ENCODE measurements at regions not wholly inside any gene's neighbourhood (a gene's known extent, or its start where the extent isn't known, plus 50 kb on each side); places are given as distances from the start of the nearest gene placed in this dataset.

DNA sequence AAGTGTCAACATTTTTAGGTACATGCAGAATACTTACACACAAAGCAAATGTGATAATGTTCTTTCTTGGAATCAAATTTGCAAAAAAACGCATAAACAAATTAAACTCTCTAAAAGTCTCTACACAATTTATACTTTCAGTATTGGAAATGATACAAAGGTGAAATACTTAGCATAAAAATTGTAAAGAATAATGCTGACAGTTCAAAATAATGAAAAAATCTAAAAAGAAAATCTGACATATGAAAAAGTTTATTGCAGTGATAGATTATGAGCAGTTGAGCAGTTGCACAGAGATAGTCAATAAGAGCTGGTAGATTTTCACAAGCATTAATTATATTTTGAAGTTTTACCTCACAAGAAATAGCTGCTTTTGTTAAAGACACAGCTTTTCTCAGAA, 1176.4 kb upstream of the EYS start:
- no peaks in the 10 kb centered on the region for H3K36me3 ChIP-seq (replicated peaks in 1 of 2; ENCODE audit: control insufficient read depth in 2 of 2, insufficient read depth in 2 of 2, low read length in 2 of 2)
- no peak overlapping the region for H2BK120ac ChIP-seq (ENCODE audit: low read depth, low read length)
- H3K9me3 ChIP-seq (replicated peaks in 1 of 2; ENCODE audit: control insufficient read depth in 2 of 2, insufficient read depth in 1 of 2, low read depth in 1 of 2, low read length in 2 of 2), result peaks cover 6 to 13% of the 10 kb centered on the region in 2 donors
- H3K18ac ChIP-seq (ENCODE audit: low read length), result no peak overlapping the region
- H3K4me2 ChIP-seq (ENCODE audit: insufficient read depth, low read length, poor library complexity, severe bottlenecking), result no peak overlapping the region
- no peak for DNase-seq (ENCODE audit: low spot score)
- no peaks in the 10 kb centered on the region for H3K27me3 ChIP-seq (ENCODE audit: control insufficient read depth in 3 of 3, insufficient read depth in 3 of 3, low read depth in 1 of 3, low read length in 3 of 3)
- H3K27ac ChIP-seq (replicated peaks; ENCODE audit: low read length), result no peak overlapping the region
- H2BK5ac ChIP-seq (ENCODE audit: low read length), result no peak overlapping the region
- no peak overlapping the region for H2BK15ac ChIP-seq (ENCODE audit: low read length)
- H4K8ac ChIP-seq (ENCODE audit: low read depth, low read length), result no peak overlapping the region
- no peak overlapping the region for H2AFZ ChIP-seq (ENCODE audit: low read length)
- H2AK5ac ChIP-seq (ENCODE audit: low read depth, low read length), result no peak overlapping the region
- no CpG with 5 or more reads among the region's 1 CpG for WGBS, 2 donors (ENCODE audit: extremely low coverage in 2 of 2, insufficient read length in 2 of 2, insufficient replicate concordance in 1 of 2)
- H3K79me1 ChIP-seq (ENCODE audit: low read depth, low read length), result no peaks in the 10 kb centered on the region
- no peak overlapping the region for H3K14ac ChIP-seq (ENCODE audit: low read length)
- H4K91ac ChIP-seq (ENCODE audit: low read depth, low read length, poor library complexity), result no peak overlapping the region
- no peak overlapping the region for H3K4me3 ChIP-seq (ENCODE audit: low read length in 2 of 2)
- no peak overlapping the region for H2BK12ac ChIP-seq (ENCODE audit: low read length)
- no peak overlapping the region for H3K9ac ChIP-seq (ENCODE audit: low read depth, low read length, poor library complexity)
- no peak overlapping the region for H3K4ac ChIP-seq (ENCODE audit: low read length)
- H3K4me1 ChIP-seq (ENCODE audit: control insufficient read depth in 2 of 2, insufficient read depth in 1 of 2, low read depth in 1 of 2, low read length in 2 of 2), result no peaks in the 10 kb centered on the region
- no peak overlapping the region for H3K23ac ChIP-seq (ENCODE audit: low read depth, low read length, poor library complexity)

DNA sequence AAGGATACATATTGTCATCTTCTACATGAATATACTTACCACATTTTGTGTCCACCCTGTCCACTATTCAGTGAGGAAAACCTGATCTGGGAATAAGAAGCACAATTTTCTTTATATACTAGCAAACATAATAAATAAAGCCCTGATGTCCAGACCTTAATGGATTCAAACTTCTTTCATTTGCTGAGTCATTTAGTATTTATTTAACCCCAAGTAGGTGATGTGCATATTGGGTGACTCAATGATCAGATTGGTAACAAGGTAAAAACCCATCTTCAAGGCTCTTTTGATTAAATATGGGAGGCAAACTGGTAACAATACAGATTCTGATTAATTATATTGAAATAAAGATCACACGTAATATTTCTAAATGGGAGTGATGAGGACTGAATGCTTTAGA, 1159.8 kb upstream of the EYS start:
- H2BK15ac ChIP-seq (ENCODE audit: low read length), result no peak overlapping the region
- H3K4me2 ChIP-seq (ENCODE audit: insufficient read depth, low read length, poor library complexity, severe bottlenecking), result no peak overlapping the region
- no peak overlapping the region for H3K14ac ChIP-seq (ENCODE audit: low read length)
- H3K27ac ChIP-seq (replicated peaks; ENCODE audit: low read length), result no peak overlapping the region
- no peak overlapping the region for H3K18ac ChIP-seq (ENCODE audit: low read length)
- WGBS, 2 donors (ENCODE audit: extremely low coverage in 2 of 2, insufficient read length in 2 of 2, insufficient replicate concordance in 1 of 2), result no CpG with 5 or more reads among the region's 1 CpG
- no peaks in the 10 kb centered on the region for H3K4me1 ChIP-seq (ENCODE audit: control insufficient read depth in 2 of 2, insufficient read depth in 1 of 2, low read depth in 1 of 2, low read length in 2 of 2)
- H2BK120ac ChIP-seq (ENCODE audit: low read depth, low read length), result no peak overlapping the region
- H3K79me1 ChIP-seq (ENCODE audit: low read depth, low read length), result no peaks in the 10 kb centered on the region
- no peak overlapping the region for H3K4me3 ChIP-seq (ENCODE audit: low read length in 2 of 2)
- H4K91ac ChIP-seq (ENCODE audit: low read depth, low read length, poor library complexity), result no peak overlapping the region
- H3K23ac ChIP-seq (ENCODE audit: low read depth, low read length, poor library complexity), result no peak overlapping the region
- H2BK5ac ChIP-seq (ENCODE audit: low read length), result no peak overlapping the region
- H3K9ac ChIP-seq (ENCODE audit: low read depth, low read length, poor library complexity), result no peak overlapping the region
- H2AFZ ChIP-seq (ENCODE audit: low read length), result no peak overlapping the region
- no peaks in the 10 kb centered on the region for H3K27me3 ChIP-seq (ENCODE audit: control insufficient read depth in 3 of 3, insufficient read depth in 3 of 3, low read depth in 1 of 3, low read length in 3 of 3)
- no peak overlapping the region for H4K8ac ChIP-seq (ENCODE audit: low read depth, low read length)
- H3K4ac ChIP-seq (ENCODE audit: low read length), result no peak overlapping the region
- no peak for DNase-seq (ENCODE audit: low spot score)
- H2BK12ac ChIP-seq (ENCODE audit: low read length), result no peak overlapping the region
- no peak overlapping the region for H2AK5ac ChIP-seq (ENCODE audit: low read depth, low read length)
- no peaks in the 10 kb centered on the region for H3K36me3 ChIP-seq (replicated peaks in 1 of 2; ENCODE audit: control insufficient read depth in 2 of 2, insufficient read depth in 2 of 2, low read length in 2 of 2)
- H3K9me3 ChIP-seq (replicated peaks in 1 of 2; ENCODE audit: control insufficient read depth in 2 of 2, insufficient read depth in 1 of 2, low read depth in 1 of 2, low read length in 2 of 2), result no peaks in the 10 kb centered on the region

DNA sequence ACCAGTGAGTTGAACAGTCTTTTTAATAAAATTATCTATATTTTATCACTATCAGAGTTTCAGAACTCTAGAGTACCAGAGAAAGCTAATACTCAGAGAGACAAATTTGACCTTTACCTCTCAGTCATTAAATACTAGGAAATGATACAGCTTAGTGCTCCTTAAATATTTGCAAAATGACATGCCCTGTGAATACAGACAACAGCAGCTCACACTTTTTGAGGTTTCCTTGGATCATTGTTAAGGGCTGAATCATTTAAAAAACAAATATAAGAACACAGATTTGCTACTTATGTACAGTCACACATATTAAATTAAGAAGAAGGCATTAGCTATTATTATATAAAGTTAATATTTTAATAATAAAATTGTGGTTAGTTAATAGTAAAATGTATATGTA, 1158.7 kb upstream of the EYS start:
- Histone ChIP-seq H2BK120ac (ENCODE audit: low read depth, low read length) (no peak overlapping the region), H3K4me3 (ENCODE audit: low read length in 2 of 2) (no peak overlapping the region), H4K91ac (ENCODE audit: low read depth, low read length, poor library complexity) (no peak overlapping the region), H2AK5ac (ENCODE audit: low read depth, low read length) (no peak overlapping the region), H3K18ac (ENCODE audit: low read length) (no peak overlapping the region), H3K14ac (ENCODE audit: low read length) (no peak overlapping the region), H3K4me2 (ENCODE audit: insufficient read depth, low read length, poor library complexity, severe bottlenecking) (no peak overlapping the region), H2BK5ac (ENCODE audit: low read length) (no peak overlapping the region), H2BK15ac (ENCODE audit: low read length) (no peak overlapping the region), H3K27me3 (ENCODE audit: control insufficient read depth in 3 of 3, insufficient read depth in 3 of 3, low read depth in 1 of 3, low read length in 3 of 3) (no peaks in the 10 kb centered on the region), H3K9me3 (replicated peaks in 1 of 2; ENCODE audit: control insufficient read depth in 2 of 2, insufficient read depth in 1 of 2, low read depth in 1 of 2, low read length in 2 of 2) (no peaks in the 10 kb centered on the region), H2BK12ac (ENCODE audit: low read length) (no peak overlapping the region), H4K8ac (ENCODE audit: low read depth, low read length) (no peak overlapping the region), H3K4me1 (ENCODE audit: control insufficient read depth in 2 of 2, insufficient read depth in 1 of 2, low read depth in 1 of 2, low read length in 2 of 2) (no peaks in the 10 kb centered on the region), H3K79me1 (ENCODE audit: low read depth, low read length) (no peaks in the 10 kb centered on the region), H3K27ac (replicated peaks; ENCODE audit: low read length) (no peak overlapping the region), H3K36me3 (replicated peaks in 1 of 2; ENCODE audit: control insufficient read depth in 2 of 2, insufficient read depth in 2 of 2, low read length in 2 of 2) (no peaks in the 10 kb centered on the region), H2AFZ (ENCODE audit: low read length) (no peak overlapping the region), H3K9ac (ENCODE audit: low read depth, low read length, poor library complexity) (no peak overlapping the region), H3K23ac (ENCODE audit: low read depth, low read length, poor library complexity) (no peak overlapping the region), H3K4ac (ENCODE audit: low read length) (no peak overlapping the region)
- no peak for DNase-seq (ENCODE audit: low spot score)

DNA sequence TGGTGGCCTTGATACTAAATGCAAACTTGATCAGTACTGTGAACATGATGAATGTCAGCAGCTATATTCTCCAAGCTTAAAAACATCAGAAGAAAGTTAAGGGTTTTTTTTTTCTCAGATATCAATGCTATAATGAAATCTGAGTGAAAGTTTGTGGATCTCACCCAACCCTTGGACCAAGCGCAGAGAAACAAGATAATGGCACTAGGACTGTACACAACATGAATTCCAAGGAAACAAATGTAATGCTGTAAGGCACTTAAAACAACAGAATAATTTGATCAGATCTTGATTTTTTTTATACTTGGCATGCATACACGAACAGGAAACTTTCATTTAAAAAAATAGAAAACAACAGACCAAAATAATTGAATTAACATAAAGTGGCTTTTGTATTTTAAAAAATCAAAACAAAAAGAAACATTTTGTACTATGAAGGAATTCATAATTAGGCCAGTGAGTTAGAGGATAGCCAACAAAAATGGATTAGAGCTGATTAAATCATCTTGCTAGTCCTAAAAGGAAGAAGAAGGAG, 1154.0 kb upstream of the EYS start:
- Histone ChIP-seq H3K18ac (ENCODE audit: low read length) (no peak overlapping the region), H3K79me1 (ENCODE audit: low read depth, low read length) (no peaks in the 10 kb centered on the region), H2AK5ac (ENCODE audit: low read depth, low read length) (no peak overlapping the region), H2BK120ac (ENCODE audit: low read depth, low read length) (no peak overlapping the region), H2BK15ac (ENCODE audit: low read length) (no peak overlapping the region), H3K4me3 (ENCODE audit: low read length in 2 of 2) (no peak overlapping the region), H4K8ac (ENCODE audit: low read depth, low read length) (no peak overlapping the region), H2AFZ (ENCODE audit: low read length) (no peak overlapping the region), H3K9me3 (replicated peaks in 1 of 2; ENCODE audit: control insufficient read depth in 2 of 2, insufficient read depth in 1 of 2, low read depth in 1 of 2, low read length in 2 of 2) (no peaks in the 10 kb centered on the region), H3K27me3 (ENCODE audit: control insufficient read depth in 3 of 3, insufficient read depth in 3 of 3, low read depth in 1 of 3, low read length in 3 of 3) (no peaks in the 10 kb centered on the region), H3K14ac (ENCODE audit: low read length) (no peak overlapping the region), H3K4me1 (ENCODE audit: control insufficient read depth in 2 of 2, insufficient read depth in 1 of 2, low read depth in 1 of 2, low read length in 2 of 2) (no peaks in the 10 kb centered on the region), H3K9ac (ENCODE audit: low read depth, low read length, poor library complexity) (no peak overlapping the region), H3K36me3 (replicated peaks in 1 of 2; ENCODE audit: control insufficient read depth in 2 of 2, insufficient read depth in 2 of 2, low read length in 2 of 2) (no peaks in the 10 kb centered on the region), H3K27ac (replicated peaks; ENCODE audit: low read length) (no peak overlapping the region), H3K4ac (ENCODE audit: low read length) (no peak overlapping the region), H4K91ac (ENCODE audit: low read depth, low read length, poor library complexity) (no peak overlapping the region), H2BK12ac (ENCODE audit: low read length) (no peak overlapping the region), H2BK5ac (ENCODE audit: low read length) (no peak overlapping the region), H3K23ac (ENCODE audit: low read depth, low read length, poor library complexity) (no peak overlapping the region), H3K4me2 (ENCODE audit: insufficient read depth, low read length, poor library complexity, severe bottlenecking) (no peak overlapping the region)
- no CpG with 5 or more reads among the region's 2 CpGs for WGBS, 2 donors (ENCODE audit: extremely low coverage in 2 of 2, insufficient read length in 2 of 2, insufficient replicate concordance in 1 of 2)
- no peak for DNase-seq (ENCODE audit: low spot score)

All from neuronal stem cell (in vitro differentiated cells).